ENCODE measurements at regions not wholly inside any gene's neighbourhood (a gene's known extent, or its start where the extent isn't known, plus 50 kb on each side); places are given as distances from the start of the nearest gene placed in this dataset.

GRCh38 chr20:43318755-43319297, 129.1 kb upstream of the PTPRT start:
- TF ChIP-seq, protein P1, sequence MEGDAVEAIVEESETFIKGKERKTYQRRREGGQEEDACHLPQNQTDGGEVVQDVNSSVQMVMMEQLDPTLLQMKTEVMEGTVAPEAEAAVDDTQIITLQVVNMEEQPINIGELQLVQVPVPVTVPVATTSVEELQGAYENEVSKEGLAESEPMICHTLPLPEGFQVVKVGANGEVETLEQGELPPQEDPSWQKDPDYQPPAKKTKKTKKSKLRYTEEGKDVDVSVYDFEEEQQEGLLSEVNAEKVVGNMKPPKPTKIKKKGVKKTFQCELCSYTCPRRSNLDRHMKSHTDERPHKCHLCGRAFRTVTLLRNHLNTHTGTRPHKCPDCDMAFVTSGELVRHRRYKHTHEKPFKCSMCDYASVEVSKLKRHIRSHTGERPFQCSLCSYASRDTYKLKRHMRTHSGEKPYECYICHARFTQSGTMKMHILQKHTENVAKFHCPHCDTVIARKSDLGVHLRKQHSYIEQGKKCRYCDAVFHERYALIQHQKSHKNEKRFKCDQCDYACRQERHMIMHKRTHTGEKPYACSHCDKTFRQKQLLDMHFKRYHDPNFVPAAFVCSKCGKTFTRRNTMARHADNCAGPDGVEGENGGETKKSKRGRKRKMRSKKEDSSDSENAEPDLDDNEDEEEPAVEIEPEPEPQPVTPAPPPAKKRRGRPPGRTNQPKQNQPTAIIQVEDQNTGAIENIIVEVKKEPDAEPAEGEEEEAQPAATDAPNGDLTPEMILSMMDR (IDR thresholded peaks at IDR 0.05) = no peak
- no peak for TF ChIP-seq POLR2A (IDR thresholded peaks at IDR 0.05)

All from gastroesophageal sphincter (tissue), 3 donors.